Gastroesophageal sphincter (tissue), 4 donors: ENCODE measurements at regions not wholly inside any gene's neighbourhood (a gene's known extent, or its start where the extent isn't known, plus 50 kb on each side); places are given as distances from the start of the nearest gene placed in this dataset.

Experiments
- ATAC-seq: fragments of 150-250 bp; one replicate; pipeline ENCODE4 v1.9.1; 2016; ENCODE audit warnings: mild to moderate bottlenecking, moderate library complexity
- H3K27ac ChIP-seq, 4 donors: fragments of 200-600 bp; sonication (generic) in 3 of 4; 1 replicate in 3 of 4; 2 replicates in 1 of 4; pipeline ENCODE4 v1.5.1; 2016 to 2019
- H3K27me3 ChIP-seq: fragments of 200-600 bp; sonication (generic); one replicate; pipeline ENCODE4 v1.5.1; 2019
- H3K36me3 ChIP-seq, 2 donors: fragments of 200-600 bp; sonication (generic); one replicate each; pipeline ENCODE4 v1.5.1; 2019; ENCODE audit warnings: control low read depth in 1 of 2
- H3K4me1 ChIP-seq, 3 donors: fragments of 200-600 bp; sonication (generic); 1 replicate in 2 of 3; 2 replicates in 1 of 3; pipeline ENCODE4 v1.5.1; 2016 to 2019; ENCODE audit warnings: control low read depth in 2 of 3
- H3K4me3 ChIP-seq, 2 donors: fragments of 200-600 bp; sonication (generic); one replicate each; pipeline ENCODE4 v1.5.1; 2019; ENCODE audit warnings: mild to moderate bottlenecking in 1 of 2, moderate library complexity in 1 of 2
- H3K9me3 ChIP-seq, 3 donors: fragments of 200-600 bp; sonication (generic); one replicate each; pipeline ENCODE4 v1.5.1; 2017 to 2019; ENCODE audit warnings: control low read depth in 2 of 3
- EP300 ChIP-seq: sonication (generic); formaldehyde crosslinking; IDR thresholded peaks from one replicate; pipeline ENCODE4 v1.6.1; 2017; ENCODE audit warnings: antibody characterized with exemption, mild to moderate bottlenecking
- POLR2A ChIP-seq, 2 donors: fragments of 450-650 bp; IDR thresholded peaks; one replicate each; pipeline ENCODE4 v1.6.1; 2017; ENCODE audit warnings: antibody characterized with exemption in 2 of 2, mild to moderate bottlenecking in 2 of 2, moderate library complexity in 1 of 2
- POLR2AphosphoS5 ChIP-seq: sonication (generic); formaldehyde crosslinking; IDR thresholded peaks from one replicate; pipeline ENCODE4 v1.6.1; 2017; ENCODE audit warnings: antibody characterized with exemption
- WGBS, 2 donors: methylation state at CpG; one replicate each; pipeline ENCODE4 v1.1.5; 2018; ENCODE audit warnings: low coverage in 1 of 2; 5-methylcytosine and 5-hydroxymethylcytosine counted together
- TF ChIP-seq, protein P1 (sequence below), 4 experiments: fragments of 200-600 bp in 2 of 4; fragments of 450-650 bp in 2 of 4; sonication (generic) in 1 of 4; IDR thresholded peaks; one replicate each; pipeline ENCODE4 v1.5.1; 2017 to 2019; ENCODE audit warnings: antibody characterized with exemption in 4 of 4, mild to moderate bottlenecking in 2 of 4, moderate library complexity in 2 of 4

DNA sequence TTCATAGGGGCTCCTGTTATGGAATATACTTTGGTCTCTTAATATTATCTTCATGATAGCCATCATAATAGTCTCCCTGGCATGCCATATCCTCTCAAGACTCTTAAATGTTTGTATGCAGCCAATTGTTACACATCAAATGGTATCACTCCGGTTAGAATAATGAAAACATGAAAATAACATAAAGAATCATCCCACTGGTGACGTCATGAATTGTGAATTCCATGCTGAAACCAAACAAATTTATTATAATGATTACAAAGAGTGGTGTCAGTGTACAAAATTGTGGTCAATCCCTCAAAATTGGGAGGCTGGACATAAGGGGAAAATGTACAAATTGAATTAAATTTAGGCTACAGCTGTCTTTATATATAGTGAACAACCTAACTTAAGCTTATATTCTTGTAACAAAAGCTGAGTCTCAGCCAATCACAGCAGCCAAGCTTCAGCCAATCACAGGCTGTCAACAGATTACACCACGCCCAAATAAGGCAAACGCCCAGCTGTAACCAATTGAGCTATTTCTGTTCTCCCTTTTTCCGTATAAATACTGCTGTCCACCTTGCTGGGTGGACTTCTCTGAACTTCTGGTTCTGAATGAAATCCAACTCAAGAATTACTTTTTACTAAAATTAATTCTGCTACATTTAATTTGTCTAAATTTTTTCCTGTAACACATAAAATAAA lies 156.1 kb downstream of the CHD9NB start:
- no peak overlapping the region for H3K4me3 ChIP-seq
- no peaks in the 10 kb centered on the region for H3K27me3 ChIP-seq
- peaks cover 0 to 9% (median 0%) of the 10 kb centered on the region in 3 donors for H3K9me3 ChIP-seq
- no peaks in the 10 kb centered on the region for H3K36me3 ChIP-seq
- TF ChIP-seq POLR2AphosphoS5 = no peak
- no peak for TF ChIP-seq POLR2A (IDR thresholded peaks at IDR 0.05)
- TF ChIP-seq, protein P1, sequence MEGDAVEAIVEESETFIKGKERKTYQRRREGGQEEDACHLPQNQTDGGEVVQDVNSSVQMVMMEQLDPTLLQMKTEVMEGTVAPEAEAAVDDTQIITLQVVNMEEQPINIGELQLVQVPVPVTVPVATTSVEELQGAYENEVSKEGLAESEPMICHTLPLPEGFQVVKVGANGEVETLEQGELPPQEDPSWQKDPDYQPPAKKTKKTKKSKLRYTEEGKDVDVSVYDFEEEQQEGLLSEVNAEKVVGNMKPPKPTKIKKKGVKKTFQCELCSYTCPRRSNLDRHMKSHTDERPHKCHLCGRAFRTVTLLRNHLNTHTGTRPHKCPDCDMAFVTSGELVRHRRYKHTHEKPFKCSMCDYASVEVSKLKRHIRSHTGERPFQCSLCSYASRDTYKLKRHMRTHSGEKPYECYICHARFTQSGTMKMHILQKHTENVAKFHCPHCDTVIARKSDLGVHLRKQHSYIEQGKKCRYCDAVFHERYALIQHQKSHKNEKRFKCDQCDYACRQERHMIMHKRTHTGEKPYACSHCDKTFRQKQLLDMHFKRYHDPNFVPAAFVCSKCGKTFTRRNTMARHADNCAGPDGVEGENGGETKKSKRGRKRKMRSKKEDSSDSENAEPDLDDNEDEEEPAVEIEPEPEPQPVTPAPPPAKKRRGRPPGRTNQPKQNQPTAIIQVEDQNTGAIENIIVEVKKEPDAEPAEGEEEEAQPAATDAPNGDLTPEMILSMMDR (IDR thresholded peaks at IDR 0.05) = no peak
- no peak for TF ChIP-seq EP300
- no peaks in the 10 kb centered on the region for H3K4me1 ChIP-seq
- H3K27ac ChIP-seq = no peak overlapping the region
- ATAC-seq = no peak
- WGBS, 2 donors = 65 to 70% methylated on average over 5 of the region's 5 CpGs

DNA sequence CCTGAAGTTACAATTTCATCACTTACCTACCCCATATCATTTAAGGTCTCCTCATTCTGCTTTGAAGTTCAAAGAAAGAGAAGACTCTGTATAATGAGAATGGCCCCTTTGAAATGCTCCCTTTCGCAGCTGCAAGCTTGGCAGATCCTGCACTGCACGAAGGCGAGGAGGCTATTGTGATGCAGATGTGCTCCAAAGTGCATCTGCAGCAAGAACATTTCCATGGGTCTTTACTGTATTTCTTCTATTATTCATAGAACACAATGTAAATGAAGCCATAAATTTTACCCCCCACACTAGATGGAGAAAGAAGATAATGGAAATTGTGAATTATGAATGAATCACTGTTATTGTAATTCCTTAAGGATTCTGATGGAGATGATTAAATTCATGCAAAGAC lies 178.7 kb downstream of the CHD9NB start:
- Histone ChIP-seq H3K9me3 (no peaks in the 10 kb centered on the region), H3K27ac (no peak overlapping the region), H3K4me3 (no peak overlapping the region), H3K36me3 (no peaks in the 10 kb centered on the region), H3K27me3 (peaks cover 4% of the 10 kb centered on the region), H3K4me1 (no peaks in the 10 kb centered on the region)
- TF ChIP-seq EP300 (no peak), POLR2AphosphoS5 (no peak), POLR2A (IDR thresholded peaks at IDR 0.05) (no peak)
- TF ChIP-seq, protein P1 (IDR thresholded peaks at IDR 0.05) = no peak
- no peak for ATAC-seq
- 60 to 70% methylated on average over 2 to 3 of the region's 3 CpGs for WGBS, 2 donors

DNA sequence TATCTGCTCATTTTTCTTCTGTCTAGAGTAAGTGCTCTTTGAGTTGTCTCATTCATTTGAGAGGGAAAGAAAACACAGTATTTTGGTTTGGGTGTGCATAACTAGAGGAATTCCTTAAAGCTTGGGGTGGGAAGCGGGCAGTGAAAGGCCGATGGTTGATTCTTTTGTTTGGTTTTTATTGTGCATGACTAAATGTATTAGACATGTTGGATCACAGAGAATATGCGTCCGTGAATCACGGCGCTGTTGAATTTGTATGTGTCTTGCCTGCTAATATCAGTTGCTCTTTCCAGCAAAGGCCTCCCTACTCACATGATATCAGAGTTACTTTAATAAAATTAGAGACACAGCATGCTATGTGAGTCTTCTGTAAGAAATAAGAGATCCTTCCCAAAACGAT lies 180.0 kb downstream of the CHD9NB start:
- Histone ChIP-seq H3K4me1 (no peaks in the 10 kb centered on the region), H3K9me3 (no peaks in the 10 kb centered on the region), H3K27ac (no peak overlapping the region), H3K4me3 (no peak overlapping the region), H3K27me3 (peaks cover 7% of the 10 kb centered on the region), H3K36me3 (no peaks in the 10 kb centered on the region)
- 68 to 71% methylated on average over 4 to 7 of the region's 7 CpGs for WGBS, 2 donors
- no peak for ATAC-seq
- TF ChIP-seq POLR2AphosphoS5 (no peak), EP300 (no peak), POLR2A (IDR thresholded peaks at IDR 0.05) (no peak)
- TF ChIP-seq, protein P1 (IDR thresholded peaks at IDR 0.05) = no peak

DNA sequence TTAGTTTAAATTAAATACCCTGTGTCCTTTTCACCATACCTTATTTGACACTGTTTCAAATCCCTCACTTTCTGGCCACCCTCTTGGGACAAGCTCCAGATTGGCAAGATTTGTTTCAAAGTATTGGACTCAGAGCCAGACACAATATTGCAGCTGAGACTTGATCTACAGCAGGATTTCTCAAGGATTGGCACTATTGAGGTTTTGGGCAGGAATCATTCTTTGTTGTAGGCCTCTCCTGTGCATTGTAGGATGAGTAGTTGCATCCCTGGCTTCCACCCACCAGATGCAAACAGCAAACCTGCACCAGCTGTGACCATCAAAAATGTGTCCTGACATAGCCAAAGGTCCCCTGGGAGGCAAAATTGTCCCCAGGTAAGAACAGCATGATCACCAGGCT lies 181.2 kb downstream of the CHD9NB start:
- Histone ChIP-seq H3K4me1 (no peaks in the 10 kb centered on the region), H3K27me3 (peaks cover 3% of the 10 kb centered on the region), H3K9me3 (no peaks in the 10 kb centered on the region), H3K27ac (no peak overlapping the region), H3K4me3 (no peak overlapping the region), H3K36me3 (no peaks in the 10 kb centered on the region)
- no peak for TF ChIP-seq POLR2A (IDR thresholded peaks at IDR 0.05)
- no peak for TF ChIP-seq EP300
- no peak for ATAC-seq

DNA sequence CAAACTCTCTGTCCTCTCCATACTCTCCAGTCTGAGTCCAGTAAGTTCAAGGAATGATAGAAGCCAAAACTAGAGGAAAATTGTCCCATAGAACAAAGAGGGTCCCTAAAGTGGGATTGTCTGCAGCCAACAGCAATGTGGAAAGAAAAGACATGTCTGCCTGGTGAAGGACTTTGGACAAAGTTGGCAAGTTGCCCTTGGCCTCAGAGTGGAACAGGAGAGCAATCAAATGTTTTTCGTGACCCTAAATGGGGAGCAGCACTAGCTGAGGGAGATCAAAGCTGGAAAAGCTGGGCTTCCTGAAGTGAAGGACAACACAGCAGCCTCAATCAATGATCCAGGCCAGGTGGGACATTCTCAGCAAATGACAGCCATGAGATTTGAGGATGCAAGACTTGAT lies 183.5 kb downstream of the CHD9NB start:
- Histone ChIP-seq H3K9me3 (peaks cover 0 to 4% (median 0%) of the 10 kb centered on the region in 3 donors), H3K36me3 (no peaks in the 10 kb centered on the region), H3K4me1 (no peaks in the 10 kb centered on the region), H3K4me3 (no peak overlapping the region), H3K27me3 (peaks cover 3% of the 10 kb centered on the region), H3K27ac (no peak overlapping the region)
- WGBS, 2 donors = 0 to 63% methylated on average over 1 of the region's 1 CpG
- ATAC-seq = no peak
- no peak for TF ChIP-seq POLR2A (IDR thresholded peaks at IDR 0.05)

DNA sequence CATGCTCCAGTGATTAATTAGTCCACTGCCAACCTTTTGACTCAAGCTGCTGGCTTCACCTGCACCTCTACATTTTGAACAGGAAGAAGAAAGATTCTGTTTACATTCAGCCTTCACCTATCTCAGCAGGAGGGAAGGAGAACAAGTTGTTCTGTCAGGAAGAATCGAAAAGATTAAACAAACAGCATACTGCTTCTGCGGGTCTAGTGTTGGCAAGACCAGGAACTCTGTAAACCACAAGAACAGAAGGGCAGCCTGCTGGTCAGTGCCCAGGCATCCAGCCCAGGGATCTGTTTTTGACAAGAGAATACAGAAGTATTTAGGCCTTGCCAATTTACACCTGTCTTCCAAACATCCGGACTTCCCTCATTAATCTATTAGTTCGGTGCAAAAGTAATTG lies 189.7 kb downstream of the CHD9NB start:
- Histone ChIP-seq H3K9me3 (peaks cover 0 to 17% (median 0%) of the 10 kb centered on the region in 3 donors), H3K27me3 (no peaks in the 10 kb centered on the region), H3K27ac (no peak overlapping the region), H3K4me1 (no peaks in the 10 kb centered on the region), H3K4me3 (no peak overlapping the region), H3K36me3 (no peaks in the 10 kb centered on the region)
- no peak for ATAC-seq
- WGBS, 2 donors = 44 to 81% methylated on average over 2 to 4 of the region's 4 CpGs
- TF ChIP-seq, protein P1 (IDR thresholded peaks at IDR 0.05) = no peak
- TF ChIP-seq POLR2A (IDR thresholded peaks at IDR 0.05) (no peak), POLR2AphosphoS5 (no peak), EP300 (no peak)
